NOMO-1 (cell line): ENCODE measurements at regions not wholly inside any gene's neighbourhood (a gene's known extent, or its start where the extent isn't known, plus 50 kb on each side); places are given as distances from the start of the nearest gene placed in this dataset.

ENCODE experiments used
- DNase-seq, 2 experiments: peaks; one replicate each; lab custom pipeline; 2025; ENCODE audit not compliant: unreplicated experiment in 2 of 2; lab: John Stamatoyannopoulos, UW

DNA sequence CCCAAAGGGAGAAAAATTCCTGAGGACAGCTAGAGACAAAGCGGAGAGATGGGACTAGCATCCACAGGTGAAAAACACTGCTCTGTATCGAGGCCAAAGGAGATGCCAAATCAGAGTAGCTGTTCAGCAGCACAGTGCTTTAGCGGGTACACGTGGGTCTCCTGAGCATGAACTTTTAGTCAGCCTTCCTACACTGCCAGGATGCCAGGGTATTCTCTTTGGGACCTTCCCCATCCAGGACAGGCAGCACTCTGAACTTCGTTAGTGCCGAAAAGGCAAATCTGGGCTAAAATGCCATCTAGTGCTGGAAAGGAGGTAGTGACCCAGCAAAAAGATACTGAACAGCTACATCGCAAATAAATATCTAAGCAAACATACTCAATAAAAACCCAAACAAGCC, 64.9 kb downstream of the C6orf58 start:
- DNase-seq: peak; percentile 14 to 22
